ENCODE measurements at regions not wholly inside any gene's neighbourhood (a gene's known extent, or its start where the extent isn't known, plus 50 kb on each side); places are given as distances from the start of the nearest gene placed in this dataset.

DNA sequence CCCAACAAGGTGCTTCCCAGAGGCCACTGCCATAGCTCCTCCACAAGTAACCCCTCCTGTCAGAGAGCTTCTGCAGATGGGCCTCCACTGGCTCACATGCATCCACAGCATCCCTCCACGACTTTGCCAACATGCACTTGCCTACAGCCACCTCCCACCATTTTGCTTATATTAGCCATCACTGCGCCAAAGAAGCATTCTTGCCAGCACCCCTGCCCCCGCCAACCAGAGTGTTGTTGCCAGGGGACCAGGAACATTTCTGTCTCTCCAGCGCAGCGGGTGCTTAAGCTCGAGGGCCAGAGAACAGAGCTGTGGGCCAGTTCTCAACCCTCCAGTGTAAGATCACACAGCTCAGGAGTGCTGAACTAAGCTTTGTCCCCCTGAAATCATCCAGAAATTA, 517.6 kb downstream of the PABPC4L start:
- no peaks in the 10 kb centered on the region for H3K4me1 ChIP-seq
- DNase-seq = no peak
- no peak overlapping the region for H3K4me3 ChIP-seq
- no peak overlapping the region for H3K27ac ChIP-seq
- no peaks in the 10 kb centered on the region for H3K27me3 ChIP-seq
- intact Hi-C loops (cut with DNase I) = no loop called here
- TF ChIP-seq, protein P1, sequence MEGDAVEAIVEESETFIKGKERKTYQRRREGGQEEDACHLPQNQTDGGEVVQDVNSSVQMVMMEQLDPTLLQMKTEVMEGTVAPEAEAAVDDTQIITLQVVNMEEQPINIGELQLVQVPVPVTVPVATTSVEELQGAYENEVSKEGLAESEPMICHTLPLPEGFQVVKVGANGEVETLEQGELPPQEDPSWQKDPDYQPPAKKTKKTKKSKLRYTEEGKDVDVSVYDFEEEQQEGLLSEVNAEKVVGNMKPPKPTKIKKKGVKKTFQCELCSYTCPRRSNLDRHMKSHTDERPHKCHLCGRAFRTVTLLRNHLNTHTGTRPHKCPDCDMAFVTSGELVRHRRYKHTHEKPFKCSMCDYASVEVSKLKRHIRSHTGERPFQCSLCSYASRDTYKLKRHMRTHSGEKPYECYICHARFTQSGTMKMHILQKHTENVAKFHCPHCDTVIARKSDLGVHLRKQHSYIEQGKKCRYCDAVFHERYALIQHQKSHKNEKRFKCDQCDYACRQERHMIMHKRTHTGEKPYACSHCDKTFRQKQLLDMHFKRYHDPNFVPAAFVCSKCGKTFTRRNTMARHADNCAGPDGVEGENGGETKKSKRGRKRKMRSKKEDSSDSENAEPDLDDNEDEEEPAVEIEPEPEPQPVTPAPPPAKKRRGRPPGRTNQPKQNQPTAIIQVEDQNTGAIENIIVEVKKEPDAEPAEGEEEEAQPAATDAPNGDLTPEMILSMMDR (IDR thresholded peaks at IDR 0.05) = no peak
- WGBS, 2 donors = 79 to 84% methylated on average over 6 of the region's 6 CpGs
- no peak for ATAC-seq
- no peaks in the 10 kb centered on the region for H3K36me3 ChIP-seq
- peaks cover 0 to 22% (median 0%) of the 10 kb centered on the region in 11 donors for H3K9me3 ChIP-seq

DNA sequence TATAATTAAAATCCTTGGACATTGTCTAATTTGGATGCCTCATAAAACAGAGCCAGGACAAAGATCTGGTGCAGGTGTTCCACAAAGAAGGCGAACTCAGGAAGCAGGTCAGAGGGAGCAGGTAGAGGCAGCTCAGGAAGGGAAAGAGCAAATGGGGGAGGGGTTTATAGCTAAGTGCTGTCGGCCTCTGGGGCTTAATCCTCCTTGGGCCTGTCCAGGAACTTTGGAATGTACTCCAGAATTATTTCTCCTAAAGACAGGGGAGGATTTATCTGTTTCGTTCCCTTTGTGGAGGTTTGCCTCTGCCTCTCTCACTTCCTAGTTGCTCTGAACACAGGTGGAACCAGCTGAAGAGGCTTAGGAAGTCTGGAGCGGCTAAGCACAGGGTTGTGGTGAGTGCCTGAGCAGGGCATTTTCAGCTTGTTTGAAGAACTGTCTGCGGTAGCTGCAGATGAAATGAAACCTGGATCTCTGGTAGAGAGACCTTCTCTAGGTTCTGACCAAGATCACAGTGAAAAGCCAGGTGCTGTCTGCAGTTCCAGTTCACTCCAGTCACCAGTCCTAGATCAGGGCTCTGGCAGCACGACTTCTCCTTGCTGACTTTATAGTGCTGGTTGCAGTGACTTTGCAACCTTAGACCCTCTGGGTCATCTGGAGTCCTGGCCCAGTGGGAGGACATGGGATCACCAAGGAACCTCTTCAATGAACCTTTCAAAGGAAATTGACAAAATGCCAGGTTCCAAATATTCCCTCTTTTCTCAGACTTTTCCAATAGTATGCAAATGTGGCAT, 519.2 kb downstream of the PCDH10 start:
- Histone ChIP-seq H3K4me1 (no peaks in the 10 kb centered on the region), H3K27me3 (no peaks in the 10 kb centered on the region), H3K9me3 (peaks cover 0 to 10% (median 0%) of the 10 kb centered on the region in 11 donors), H3K36me3 (no peaks in the 10 kb centered on the region), H3K4me3 (no peak overlapping the region), H3K27ac (no peak overlapping the region)
- DNase-seq = no peak
- intact Hi-C loops (cut with DNase I) = no loop called here
- TF ChIP-seq, protein P1 (IDR thresholded peaks at IDR 0.05) = no peak
- 60 to 67% methylated on average over 6 of the region's 6 CpGs for WGBS, 2 donors
- no peak for ATAC-seq

DNA sequence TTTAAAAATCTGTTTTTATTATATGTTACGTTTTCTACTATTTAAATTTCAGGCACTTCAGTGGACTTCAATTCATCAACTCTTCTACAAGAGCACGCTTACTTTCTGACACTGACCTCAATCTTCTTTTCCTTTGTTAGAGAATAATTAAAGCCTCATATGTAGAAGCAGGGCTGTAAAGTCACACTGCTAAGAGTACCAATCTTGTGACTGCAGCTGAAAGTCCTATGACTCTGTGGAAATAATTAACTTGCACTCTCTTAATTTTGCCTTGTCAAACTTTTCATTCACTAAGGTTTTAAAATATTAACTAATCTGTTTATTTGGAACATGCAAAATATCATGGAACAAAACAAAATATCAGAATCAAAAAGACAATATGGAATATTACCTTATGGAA, 498.1 kb downstream of the PCDH10 start:
- H3K4me1 ChIP-seq = no peaks in the 10 kb centered on the region
- H3K36me3 ChIP-seq = no peaks in the 10 kb centered on the region
- DNase-seq (no peak), ATAC-seq (no peak)
- no peak overlapping the region for H3K27ac ChIP-seq
- peaks cover 0 to 9% (median 0%) of the 10 kb centered on the region in 11 donors for H3K9me3 ChIP-seq
- intact Hi-C loops (cut with DNase I) = no loop called here
- no peaks in the 10 kb centered on the region for H3K27me3 ChIP-seq
- no peak overlapping the region for H3K4me3 ChIP-seq
- TF ChIP-seq, protein P1 (IDR thresholded peaks at IDR 0.05) = no peak
- 45 to 59% methylated on average over 2 of the region's 2 CpGs for WGBS, 2 donors

DNA sequence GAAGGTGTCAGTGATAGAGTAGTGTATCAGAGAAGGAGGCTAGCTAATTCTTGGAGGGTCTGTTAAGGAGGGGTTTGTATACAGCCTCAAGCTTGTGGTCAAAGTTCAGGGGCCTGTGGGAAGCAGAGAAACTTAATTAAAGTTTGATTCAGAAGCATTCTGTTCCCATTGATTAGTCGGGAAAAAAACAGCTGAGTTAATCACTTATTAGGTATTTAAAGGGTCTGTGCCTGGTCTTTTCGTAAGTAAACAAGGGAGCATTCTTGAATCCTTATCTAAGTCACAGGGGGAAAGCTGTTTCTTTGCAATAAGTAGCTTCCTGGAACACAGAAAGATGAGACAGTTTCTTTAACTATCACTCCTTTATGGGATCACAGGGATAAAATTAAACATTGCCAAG, 492.1 kb downstream of the PCDH10 start:
- no peak for DNase-seq
- WGBS, 2 donors = 25 to 32% methylated on average over 2 of the region's 2 CpGs
- H3K27ac ChIP-seq = no peak overlapping the region
- no peak overlapping the region for H3K4me3 ChIP-seq
- H3K4me1 ChIP-seq = no peaks in the 10 kb centered on the region
- H3K9me3 ChIP-seq = peaks cover 0 to 6% (median 0%) of the 10 kb centered on the region in 11 donors
- ATAC-seq = no peak
- TF ChIP-seq, protein P1 (IDR thresholded peaks at IDR 0.05) = no peak
- H3K36me3 ChIP-seq = no peaks in the 10 kb centered on the region
- intact Hi-C loops (cut with DNase I) = no loop called here
- H3K27me3 ChIP-seq = no peaks in the 10 kb centered on the region
